Rectal smooth muscle tissue (tissue), 1 donor: ENCODE measurements at regions not wholly inside any gene's neighbourhood (a gene's known extent, or its start where the extent isn't known, plus 50 kb on each side); places are given as distances from the start of the nearest gene placed in this dataset.

Source experiments
- H3K27ac ChIP-seq: one replicate; pipeline ENCODE4 v1.7.0; 2013; ENCODE audit warnings: low read depth, low read length, inconsistent platforms
- H3K27me3 ChIP-seq: one replicate; pipeline ENCODE4 v1.7.0; 2013; ENCODE audit warnings: low read length; ENCODE audit not compliant: control insufficient read depth, insufficient read depth
- H3K36me3 ChIP-seq: one replicate; pipeline ENCODE4 v1.7.0; 2013; ENCODE audit warnings: low read length; ENCODE audit not compliant: control insufficient read depth, insufficient read depth
- H3K4me1 ChIP-seq: one replicate; pipeline ENCODE4 v1.7.0; 2013; ENCODE audit warnings: low read length; ENCODE audit not compliant: control insufficient read depth, insufficient read depth
- H3K4me3 ChIP-seq: one replicate; pipeline ENCODE4 v1.7.0; 2013; ENCODE audit warnings: low read length
- H3K9ac ChIP-seq: one replicate; pipeline ENCODE4 v1.7.0; 2013; ENCODE audit warnings: low read length

DNA sequence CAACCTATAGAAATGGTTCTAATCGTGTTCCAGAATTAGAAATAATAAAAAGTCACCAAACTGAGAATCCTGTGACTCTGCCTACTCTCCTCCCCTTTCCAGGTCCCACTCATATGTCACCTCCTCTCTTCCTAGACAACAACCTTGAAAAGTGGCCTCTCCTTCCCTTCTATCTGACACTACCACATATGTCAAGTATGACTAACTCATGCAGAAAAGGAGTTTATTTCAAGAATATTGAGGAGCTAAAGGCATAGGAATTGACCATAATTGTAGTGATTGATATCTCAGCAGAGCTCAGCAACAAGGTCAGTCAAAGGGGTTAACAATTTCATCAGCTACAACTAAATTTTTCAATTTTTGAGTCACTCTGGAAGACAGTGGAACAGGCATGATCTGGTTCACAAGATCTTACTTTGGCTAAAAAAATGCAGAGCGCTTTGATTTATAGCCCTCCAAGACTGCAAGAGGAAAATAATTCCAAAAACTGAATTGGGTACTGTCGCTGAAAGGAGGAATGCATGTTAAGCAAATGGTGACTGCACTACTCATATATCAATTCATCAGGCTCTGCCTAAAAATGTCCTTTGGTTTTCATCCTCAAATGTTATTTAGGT is 160.6 kb upstream of the ARHGEF26 start:
- no peak overlapping the region for H3K9ac ChIP-seq
- peaks cover 2% of the 10 kb centered on the region for H3K4me1 ChIP-seq
- no peak overlapping the region for H3K27ac ChIP-seq
- no peak overlapping the region for H3K4me3 ChIP-seq
- H3K27me3 ChIP-seq = no peaks in the 10 kb centered on the region
- no peaks in the 10 kb centered on the region for H3K36me3 ChIP-seq

DNA sequence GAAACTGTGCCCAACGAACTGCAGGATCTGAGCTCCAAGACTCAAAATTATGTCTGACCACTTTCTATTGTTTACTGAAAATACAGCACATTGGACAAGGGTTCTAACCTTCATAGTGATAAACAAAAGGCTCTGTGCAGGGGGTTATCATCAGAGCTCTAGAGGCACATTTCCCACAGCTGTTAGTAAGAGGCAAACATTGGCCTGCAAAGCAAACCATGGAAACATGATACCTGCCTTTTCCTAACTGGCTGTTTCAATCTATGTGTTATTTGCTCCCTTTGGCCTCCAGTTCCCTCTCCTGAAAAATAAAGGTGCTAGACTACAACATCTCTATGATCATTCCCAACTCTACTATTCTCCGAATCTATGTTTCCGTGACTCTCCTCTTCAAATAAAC is 159.7 kb upstream of the ARHGEF26 start:
- Histone ChIP-seq H3K27ac (no peak overlapping the region), H3K9ac (no peak overlapping the region), H3K4me3 (no peak overlapping the region), H3K36me3 (no peaks in the 10 kb centered on the region), H3K27me3 (no peaks in the 10 kb centered on the region), H3K4me1 (peaks cover 2% of the 10 kb centered on the region)

DNA sequence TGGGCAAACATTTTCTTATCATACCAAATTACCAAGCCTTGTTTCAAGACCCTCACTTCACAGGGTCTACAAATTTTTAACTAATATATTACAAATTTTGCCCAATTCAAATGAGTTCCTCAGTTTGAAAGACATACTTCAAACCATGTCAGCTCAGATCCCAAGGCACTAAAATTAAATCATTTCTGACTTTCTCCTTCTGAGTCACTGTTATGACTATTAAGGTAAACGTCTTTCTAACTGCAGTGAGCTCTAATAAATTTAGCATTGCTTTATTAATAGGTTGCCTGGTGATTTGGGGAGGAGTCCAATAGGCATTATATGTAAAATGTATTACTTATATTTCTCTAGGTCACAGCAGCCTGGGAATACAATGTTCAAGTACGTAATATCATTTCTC is 158.2 kb upstream of the ARHGEF26 start:
- H3K4me1 ChIP-seq = peaks cover 2% of the 10 kb centered on the region
- no peaks in the 10 kb centered on the region for H3K36me3 ChIP-seq
- H3K4me3 ChIP-seq = no peak overlapping the region
- H3K27ac ChIP-seq = no peak overlapping the region
- no peak overlapping the region for H3K9ac ChIP-seq
- H3K27me3 ChIP-seq = no peaks in the 10 kb centered on the region

DNA sequence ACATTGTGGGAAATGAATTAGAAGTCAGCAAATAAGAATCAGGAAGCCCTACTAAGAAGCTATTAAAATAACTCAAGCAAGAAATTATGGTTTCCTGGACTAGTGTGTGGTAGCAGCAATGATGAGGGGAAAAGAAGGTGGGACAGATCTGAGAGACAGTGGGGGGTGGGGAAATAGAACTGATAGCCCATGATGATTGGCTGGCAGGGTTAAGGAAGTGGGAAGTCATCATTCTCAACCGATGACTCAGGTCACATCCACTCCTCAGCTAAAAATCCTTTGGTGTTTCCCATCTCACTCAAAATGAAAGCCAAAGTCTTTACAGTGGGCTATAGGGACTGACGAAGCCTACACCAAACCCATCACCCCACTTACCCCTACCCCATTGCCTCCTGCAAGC is 153.9 kb upstream of the ARHGEF26 start:
- Histone ChIP-seq H3K9ac (no peak overlapping the region), H3K36me3 (no peaks in the 10 kb centered on the region), H3K27me3 (no peaks in the 10 kb centered on the region), H3K4me1 (no peaks in the 10 kb centered on the region), H3K27ac (no peak overlapping the region), H3K4me3 (no peak overlapping the region)

DNA sequence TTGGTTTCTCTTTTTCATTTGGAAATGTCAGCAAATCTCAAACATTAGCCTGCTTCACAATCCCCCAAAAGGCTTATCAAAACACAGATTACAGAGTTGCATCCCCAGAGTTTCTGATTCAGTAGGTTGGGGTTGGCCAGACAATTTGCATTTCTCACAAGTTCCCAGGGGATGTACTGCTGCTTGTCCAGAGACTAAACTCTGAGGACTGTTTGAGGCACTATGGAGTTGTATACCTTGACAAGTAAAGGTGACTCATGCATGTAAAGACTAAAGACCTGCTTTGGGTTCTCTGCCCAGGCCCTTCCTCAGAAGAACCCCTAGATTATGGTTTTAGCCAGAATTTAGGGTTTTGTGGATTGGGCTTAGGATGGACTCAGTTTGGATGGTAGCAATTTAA is 151.1 kb upstream of the ARHGEF26 start:
- Histone ChIP-seq H3K36me3 (no peaks in the 10 kb centered on the region), H3K27me3 (no peaks in the 10 kb centered on the region), H3K27ac (no peak overlapping the region), H3K4me3 (no peak overlapping the region), H3K4me1 (no peaks in the 10 kb centered on the region), H3K9ac (no peak overlapping the region)

DNA sequence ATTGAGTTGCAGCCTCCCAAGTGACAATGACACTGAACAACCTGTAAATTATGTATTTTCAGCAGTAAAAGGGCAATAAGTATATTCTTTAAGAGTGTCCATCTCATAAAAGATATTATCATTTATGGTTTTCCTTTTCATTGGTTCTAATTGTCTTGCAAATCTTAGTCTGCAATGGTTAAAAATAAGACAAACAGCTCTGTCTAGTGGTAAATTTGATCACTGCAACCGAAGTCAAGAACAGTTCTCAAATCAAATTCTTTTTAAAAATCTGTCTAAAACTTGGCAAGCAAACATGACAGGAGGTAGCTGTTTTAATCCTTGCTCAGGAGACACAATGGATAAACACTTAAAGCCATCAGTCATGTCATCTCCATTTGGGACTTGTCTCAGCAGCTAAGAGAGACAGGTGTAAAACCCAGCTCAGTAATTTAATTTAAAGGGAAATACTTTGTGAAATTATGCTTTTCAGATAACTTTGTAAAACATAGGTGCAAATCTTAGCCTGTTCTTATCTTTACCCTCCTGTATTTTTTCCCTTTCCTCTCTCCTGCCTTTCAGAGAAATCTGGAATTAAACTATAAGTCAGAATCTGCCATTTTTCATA is 150.3 kb upstream of the ARHGEF26 start:
- H3K27ac ChIP-seq = no peak overlapping the region
- H3K36me3 ChIP-seq = no peaks in the 10 kb centered on the region
- no peaks in the 10 kb centered on the region for H3K27me3 ChIP-seq
- no peak overlapping the region for H3K4me3 ChIP-seq
- no peak overlapping the region for H3K9ac ChIP-seq
- H3K4me1 ChIP-seq = no peaks in the 10 kb centered on the region

DNA sequence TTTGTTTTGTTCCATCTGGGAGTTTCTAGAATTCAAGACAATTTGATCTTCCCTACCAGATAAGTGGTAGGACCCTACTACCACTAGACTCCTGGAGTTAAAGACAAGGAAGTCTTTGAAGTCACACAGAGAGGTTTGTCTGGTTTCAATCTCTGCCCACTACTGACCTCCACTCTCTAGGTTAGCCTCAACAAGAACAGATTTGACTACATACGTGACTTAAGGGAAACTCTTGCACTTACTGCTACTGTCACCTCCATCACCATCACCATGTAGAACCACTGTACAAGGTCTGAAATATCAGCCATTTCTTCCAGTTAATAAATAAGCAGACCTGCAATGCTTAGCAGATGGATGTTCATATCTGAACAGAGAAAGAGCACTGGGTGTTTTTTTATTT is 148.3 kb upstream of the ARHGEF26 start:
- peaks cover 6% of the 10 kb centered on the region for H3K4me1 ChIP-seq
- H3K27ac ChIP-seq = no peak overlapping the region
- no peak overlapping the region for H3K9ac ChIP-seq
- H3K36me3 ChIP-seq = no peaks in the 10 kb centered on the region
- no peaks in the 10 kb centered on the region for H3K27me3 ChIP-seq
- H3K4me3 ChIP-seq = no peak overlapping the region

DNA sequence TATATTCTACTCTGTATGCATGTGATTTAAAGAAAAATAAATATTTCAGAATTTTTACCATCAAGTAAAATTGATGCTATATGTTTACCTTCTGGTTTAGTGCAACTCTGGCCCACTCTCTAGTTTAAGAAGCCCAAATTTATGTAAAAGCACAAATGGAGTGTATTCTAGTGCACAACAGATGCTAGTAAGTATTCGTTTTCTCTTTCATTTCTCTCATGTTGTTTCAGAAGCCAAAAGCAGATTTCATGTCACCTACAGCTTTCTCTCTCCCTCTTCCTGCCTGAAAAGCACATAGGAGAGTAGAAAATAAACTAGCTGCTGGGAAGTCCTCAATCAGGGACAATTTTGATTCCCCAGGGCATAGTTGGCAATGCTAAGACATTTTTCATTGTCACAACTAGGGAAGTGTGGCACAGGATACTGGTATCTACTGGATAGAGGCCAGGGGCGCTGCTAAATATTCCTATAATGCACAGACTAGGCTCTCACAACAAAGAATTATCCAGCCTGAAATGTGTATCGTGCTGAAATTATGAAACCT is 147.4 kb upstream of the ARHGEF26 start:
- Histone ChIP-seq H3K9ac (no peak overlapping the region), H3K27ac (no peak overlapping the region), H3K27me3 (no peaks in the 10 kb centered on the region), H3K36me3 (no peaks in the 10 kb centered on the region), H3K4me1 (peaks cover 9% of the 10 kb centered on the region), H3K4me3 (no peak overlapping the region)

DNA sequence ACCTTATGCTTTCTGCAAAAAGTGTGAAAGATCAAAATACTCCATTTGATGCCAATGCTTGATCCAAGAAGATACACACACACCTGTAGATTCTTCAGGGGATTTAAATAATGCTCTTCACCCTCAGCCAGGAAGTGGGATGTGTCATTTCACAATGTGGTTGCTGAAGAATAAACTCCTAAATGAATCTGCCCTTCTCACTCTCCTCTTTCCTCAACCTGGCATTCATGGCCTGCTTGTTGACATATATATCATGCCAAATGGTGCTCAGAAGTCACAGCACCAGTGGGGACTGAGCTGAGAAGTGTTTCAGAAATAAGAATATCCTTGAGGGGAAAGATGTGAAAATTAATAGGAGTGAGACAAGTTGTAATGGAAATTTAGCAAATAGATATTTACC is 146.6 kb upstream of the ARHGEF26 start:
- no peaks in the 10 kb centered on the region for H3K36me3 ChIP-seq
- H3K4me1 ChIP-seq = peaks cover 9% of the 10 kb centered on the region
- H3K27me3 ChIP-seq = no peaks in the 10 kb centered on the region
- no peak overlapping the region for H3K27ac ChIP-seq
- H3K4me3 ChIP-seq = no peak overlapping the region
- H3K9ac ChIP-seq = no peak overlapping the region

DNA sequence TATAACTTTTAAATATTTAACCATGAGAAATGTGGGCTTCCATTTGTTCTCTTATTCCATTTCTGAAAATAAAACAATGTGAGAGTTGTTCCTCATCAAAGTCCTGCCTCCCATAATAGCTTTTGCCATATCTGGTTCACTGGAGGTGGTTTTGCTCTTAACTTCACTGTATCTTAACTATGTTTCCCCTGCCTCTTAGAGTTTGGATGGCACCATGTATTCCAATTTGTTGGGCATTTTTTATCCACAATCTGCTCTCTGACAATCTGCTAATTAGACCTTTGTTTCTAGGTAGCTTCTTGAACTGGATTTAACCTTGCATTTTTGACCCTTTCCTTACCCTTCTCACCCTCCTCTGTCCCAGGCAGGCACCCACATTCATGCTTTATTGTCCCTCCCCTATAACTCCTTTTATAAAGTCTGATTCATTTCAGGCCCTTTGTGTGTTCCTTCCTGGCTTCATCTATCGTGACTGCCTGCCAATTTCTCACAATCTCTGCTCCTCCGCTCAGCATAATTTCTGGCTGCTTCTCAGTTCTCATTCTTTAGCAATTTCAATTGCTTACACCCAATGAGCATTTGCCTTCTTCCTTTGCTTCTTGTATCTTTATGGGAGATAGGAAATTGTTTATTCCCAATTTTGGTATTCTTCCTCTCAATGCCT is 144.2 kb upstream of the ARHGEF26 start:
- H3K4me3 ChIP-seq = no peak overlapping the region
- peak overlapping the region; percentile 15 for H3K27ac ChIP-seq

DNA sequence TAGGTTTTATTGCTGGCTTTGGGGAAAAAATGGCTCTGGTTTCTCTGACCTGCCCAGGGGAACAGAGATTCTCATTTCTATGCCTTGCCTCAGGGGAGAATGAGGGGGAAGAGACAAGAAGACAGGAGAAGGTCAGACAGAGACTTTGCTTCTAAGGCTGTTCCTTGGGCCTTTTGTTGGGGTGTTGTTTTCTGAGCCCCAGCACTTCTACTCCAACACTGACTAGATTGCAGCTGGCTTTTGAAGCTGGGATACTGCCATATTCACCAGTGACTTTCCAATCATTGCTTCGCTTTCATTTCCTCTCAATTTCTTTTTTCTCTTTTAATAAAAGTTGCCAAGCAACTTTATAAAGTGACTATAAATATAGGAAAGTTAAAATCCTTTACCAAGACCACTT is 143.2 kb upstream of the ARHGEF26 start:
- no peak overlapping the region for H3K9ac ChIP-seq
- no peak overlapping the region for H3K4me3 ChIP-seq
- no peak overlapping the region for H3K27ac ChIP-seq
- H3K4me1 ChIP-seq = peaks cover 9% of the 10 kb centered on the region
- no peaks in the 10 kb centered on the region for H3K36me3 ChIP-seq
- H3K27me3 ChIP-seq = no peaks in the 10 kb centered on the region

More for the DNA sequence above, 144.2 kb upstream of the ARHGEF26 start:
- no peaks in the 10 kb centered on the region for H3K27me3 ChIP-seq
- H3K36me3 ChIP-seq = no peaks in the 10 kb centered on the region
- no peak overlapping the region for H3K9ac ChIP-seq
- peaks cover 9% of the 10 kb centered on the region for H3K4me1 ChIP-seq

DNA sequence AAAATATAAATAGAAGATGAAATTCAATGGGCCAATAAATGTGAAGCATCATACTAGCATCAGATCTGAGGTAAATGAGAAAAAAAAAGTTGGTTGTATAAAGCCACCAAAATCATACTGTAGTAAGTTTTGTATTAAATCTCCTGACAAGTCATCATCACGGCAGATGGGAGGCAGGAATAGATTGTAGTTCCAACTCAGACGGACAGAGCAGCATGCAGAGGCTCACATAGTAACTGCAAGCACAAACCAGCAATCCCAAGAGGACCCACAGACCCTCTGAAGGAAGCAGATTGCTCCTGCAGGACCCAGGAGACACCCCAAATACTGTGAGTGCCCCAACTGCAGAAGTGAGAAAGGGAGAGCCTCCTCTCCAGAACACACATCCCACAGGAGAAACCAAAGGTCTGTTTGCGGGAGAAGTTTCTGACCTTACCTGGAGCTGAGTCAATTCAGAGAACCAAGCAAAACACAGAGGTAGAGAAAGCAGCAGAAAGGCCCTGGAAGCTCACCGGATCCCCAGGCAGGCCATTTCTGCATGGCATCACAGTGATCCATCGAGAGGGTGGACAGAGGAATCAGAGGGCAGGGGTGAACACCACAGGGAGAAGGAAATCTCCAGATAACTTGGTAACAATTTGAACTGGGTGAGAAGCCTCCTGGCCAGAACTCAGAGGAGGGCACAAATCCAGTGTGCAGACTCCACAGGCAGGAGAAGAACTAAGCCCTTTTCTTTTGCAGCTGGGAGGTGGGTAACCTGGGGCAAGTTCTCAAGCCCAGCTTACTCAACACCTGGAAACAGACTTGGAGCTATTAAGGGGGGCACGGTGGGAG is 141.6 kb upstream of the ARHGEF26 start:
- Histone ChIP-seq H3K27ac (no peak overlapping the region), H3K9ac (no peak overlapping the region), H3K27me3 (no peaks in the 10 kb centered on the region), H3K4me3 (no peak overlapping the region), H3K36me3 (no peaks in the 10 kb centered on the region), H3K4me1 (peaks cover 9% of the 10 kb centered on the region)
